HCT116 (cell line): ENCODE measurements at regions not wholly inside any gene's neighbourhood (a gene's known extent, or its start where the extent isn't known, plus 50 kb on each side); places are given as distances from the start of the nearest gene placed in this dataset.

ENCODE experiments used
- ATAC-seq: fragments of 200-7000 bp; cut with Tn5 transposase; 2 replicates; pipeline ENCODE4 v1.9.1; 2020; ENCODE audit warnings: mild to moderate bottlenecking, moderate library complexity
- BruUV-seq: library from RNA; stranded (reverse); fragments of 400-500 nt; replicated peaks from 2 replicates; lab custom pipeline; 2021; lab: Mats Ljungman, UMichigan
- CTCF ChIA-PET: fragments of 300-600 bp; sonication (Branson Sonifier 250); formaldehyde crosslinking; loops from one replicate; lab custom pipeline; 2021; ENCODE audit warnings: antibody characterized with exemption; lab: Charles Lee
- POLR2A ChIA-PET: fragments of 300-600, 350-600 bp; sonication (Branson Sonifier 250); formaldehyde crosslinking; loops from one replicate; lab custom pipeline; 2021; ENCODE audit warnings: antibody characterized with exemption; lab: Charles Lee
- RAD21 ChIA-PET, 2 experiments: fragments of 300-600 bp; sonication (Branson Sonifier 250); formaldehyde crosslinking; loops; one replicate each; lab custom pipeline; 2023; ENCODE audit warnings: low total read pairs in 2 of 2; ENCODE audit not compliant: uncharacterized antibody in 2 of 2, unreplicated experiment in 2 of 2, low non-redundant PET in 1 of 2; lab: Charles Lee
- DNase-seq: peaks from one replicate; pipeline ENCODE4 v3.0.0-alpha.2; 2010; ENCODE audit warnings: low read depth, low spot score
- H2AFZ ChIP-seq: fragments of 200-600 bp; shearing (Covaris generic), sonication (generic); 2 replicates; pipeline ENCODE4 v1.6.1; 2017; ENCODE audit warnings: low read depth, mixed run types, mixed read lengths, antibody characterized with exemption, low read length; ENCODE audit not compliant: poor library complexity, severe bottlenecking
- H3K27ac ChIP-seq: 2 replicates; pipeline ENCODE4 v1.5.1; 2012; ENCODE audit warnings: low read depth, low read length
- H3K27me3 ChIP-seq: fragments of 200-600 bp; sonication (generic); 2 replicates; pipeline ENCODE4 v1.6.1; 2016; ENCODE audit warnings: mixed run types, low read length, mixed read lengths; ENCODE audit not compliant: insufficient read depth
- H3K36me3 ChIP-seq, 2 experiments: fragments of 200-500 bp in 1 of 2; fragments of 200-600 bp in 1 of 2; sonication (Bioruptor generic) in 1 of 2; sonication (generic) in 1 of 2; 2 replicates each; pipeline versions ENCODE4 v1.5.1 to v1.6.1; 2014 to 2016; ENCODE audit warnings: low read length in 2 of 2, inconsistent platforms in 1 of 2, mixed read lengths in 1 of 2, mixed run types in 1 of 2; ENCODE audit not compliant: insufficient read depth in 2 of 2, control insufficient read depth in 1 of 2
- H3K4me1 ChIP-seq, 2 experiments: fragments of 200-600 bp in 1 of 2; sonication (generic) in 1 of 2; 2 replicates each; pipeline versions ENCODE4 v1.5.1 to v1.6.1; 2012 to 2017; ENCODE audit warnings: low read length in 2 of 2, inconsistent platforms in 1 of 2, mild to moderate bottlenecking in 1 of 2, mixed read lengths in 1 of 2, mixed run types in 1 of 2, moderate library complexity in 1 of 2; ENCODE audit not compliant: insufficient read depth in 2 of 2, control insufficient read depth in 1 of 2
- H3K4me2 ChIP-seq: fragments of 200-600 bp; sonication (generic); 2 replicates; pipeline ENCODE4 v1.6.1; 2017; ENCODE audit warnings: mixed run types, low read length, mixed read lengths
- H3K4me3 ChIP-seq, 2 experiments: fragments of 200-600 bp in 1 of 2; sonication (generic) in 1 of 2; replicated peaks in 1 of 2; 2 replicates each; pipeline ENCODE4 v1.5.1; 2011 to 2016; ENCODE audit warnings: low read length in 2 of 2, control low read depth in 1 of 2, low read depth in 1 of 2, mild to moderate bottlenecking in 1 of 2, mixed read lengths in 1 of 2, mixed run types in 1 of 2
- H3K79me2 ChIP-seq: fragments of 200-600 bp; sonication (generic); 2 replicates; pipeline ENCODE4 v1.6.1; 2017; ENCODE audit warnings: mild to moderate bottlenecking, mixed run types, low read length, moderate library complexity, mixed read lengths; ENCODE audit not compliant: insufficient read depth
- H3K9ac ChIP-seq: fragments of 200-600 bp; sonication (generic); 2 replicates; pipeline ENCODE4 v1.6.1; 2016; ENCODE audit warnings: low read length, mixed read lengths
- H3K9me2 ChIP-seq: fragments of 200-600 bp; sonication (generic), shearing (Covaris generic); 2 replicates; pipeline ENCODE4 v1.6.1; 2017; ENCODE audit warnings: mixed run types, mild to moderate bottlenecking, moderate library complexity; ENCODE audit not compliant: insufficient read depth
- H3K9me3 ChIP-seq, 2 experiments: fragments of 200-500 bp in 1 of 2; fragments of 200-600 bp in 1 of 2; sonication (Bioruptor generic) in 1 of 2; sonication (generic) in 1 of 2; 2 replicates each; pipeline ENCODE4 v1.6.1; 2014 to 2017; ENCODE audit warnings: low read length in 2 of 2, mixed read lengths in 2 of 2, inconsistent platforms in 1 of 2, low read depth in 1 of 2, mild to moderate bottlenecking in 1 of 2, mixed run types in 1 of 2, moderate library complexity in 1 of 2; ENCODE audit not compliant: control insufficient read depth in 1 of 2, insufficient read depth in 1 of 2
- H4K20me1 ChIP-seq: fragments of 200-600 bp; sonication (generic), shearing (Covaris generic); 2 replicates; pipeline ENCODE4 v1.6.1; 2017; ENCODE audit warnings: mixed run types, mild to moderate bottlenecking, moderate library complexity; ENCODE audit not compliant: insufficient read depth
- EGR1 ChIP-seq: IDR thresholded peaks from 2 replicates; pipeline ENCODE4 v1.6.1; 2012; ENCODE audit warnings: low read depth
- ELF1 ChIP-seq: IDR thresholded peaks from 2 replicates; pipeline ENCODE4 v1.6.1; 2012; ENCODE audit warnings: low read depth, borderline replicate concordance
- EZH2 ChIP-seq: fragments of 200-600 bp; sonication (generic); IDR thresholded peaks from 2 replicates; pipeline ENCODE4 v1.6.1; 2017; ENCODE audit warnings: antibody characterized with exemption, mixed run types
- POLR2A ChIP-seq: IDR thresholded peaks from 2 replicates; pipeline ENCODE4 v1.7.0; 2011; ENCODE audit warnings: borderline replicate concordance; ENCODE audit not compliant: insufficient read depth, insufficient read length; ENCODE audit errors: extremely low read depth
- POLR2AphosphoS5 ChIP-seq: IDR thresholded peaks from 2 replicates; pipeline ENCODE4 v1.6.1; 2011; ENCODE audit warnings: mild to moderate bottlenecking, low read depth, low read length, moderate library complexity
- RAD21 ChIP-seq: IDR thresholded peaks from 2 replicates; pipeline ENCODE4 v1.6.1; 2012; ENCODE audit warnings: low read depth, mild to moderate bottlenecking
- SP1 ChIP-seq: IDR thresholded peaks from 2 replicates; pipeline ENCODE4 v1.6.1; 2012; ENCODE audit warnings: low read depth
- SRF ChIP-seq: IDR thresholded peaks from 2 replicates; pipeline ENCODE4 v1.6.1; 2012; ENCODE audit warnings: low read depth
- TCF7L2 ChIP-seq: IDR thresholded peaks from 2 replicates; pipeline ENCODE4 v1.7.0; 2011; ENCODE audit warnings: borderline replicate concordance, inconsistent platforms; ENCODE audit not compliant: insufficient read depth, insufficient read length; ENCODE audit errors: extremely low read depth
- ZBTB33 ChIP-seq: IDR thresholded peaks from 2 replicates; pipeline ENCODE4 v1.6.1; 2011; ENCODE audit warnings: mild to moderate bottlenecking, low read length, moderate library complexity; ENCODE audit not compliant: insufficient replicate concordance; ENCODE audit errors: extremely low read depth
- ZNF274 ChIP-seq: fragments of 200-500 bp; sonication (Bioruptor generic); IDR thresholded peaks from 2 replicates; pipeline ENCODE4 v1.6.1; 2014; ENCODE audit warnings: mild to moderate bottlenecking, low read depth, low read length, inconsistent platforms
- intact Hi-C: fragments of 100-400 bp; cut with micrococcal nuclease; formaldehyde crosslinking; loops from 2 replicates; pipeline ENCODE4 v1.10.0; 2022
- TF ChIP-seq, protein P1 (sequence below): IDR thresholded peaks from 2 replicates; pipeline ENCODE4 v1.6.1; 2012

- ChIA-PET POLR2A (no interaction called here), CTCF (no interaction called here), RAD21 (no interaction called here)
- TF ChIP-seq, protein P1, sequence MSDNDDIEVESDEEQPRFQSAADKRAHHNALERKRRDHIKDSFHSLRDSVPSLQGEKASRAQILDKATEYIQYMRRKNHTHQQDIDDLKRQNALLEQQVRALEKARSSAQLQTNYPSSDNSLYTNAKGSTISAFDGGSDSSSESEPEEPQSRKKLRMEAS, result no peak
- TF ChIP-seq TCF7L2 (no peak), ZNF274 (no peak), RAD21 (no peak), EGR1 (no peak), POLR2A (no peak), SP1 (no peak), ZBTB33 (no peak), POLR2AphosphoS5 (no peak), EZH2 (no peak), SRF (no peak), ELF1 (no peak)
- Histone ChIP-seq H3K9me3 (no peaks in the 10 kb centered on the region), H3K27me3 (no peaks in the 10 kb centered on the region), H4K20me1 (no peaks in the 10 kb centered on the region), H3K4me3 (no peak overlapping the region), H3K36me3 (no peaks in the 10 kb centered on the region), H3K9ac (no peak overlapping the region), H3K9me2 (no peaks in the 10 kb centered on the region), H2AFZ (no peak overlapping the region), H3K4me2 (no peak overlapping the region), H3K27ac (no peak overlapping the region), H3K4me1 (no peaks in the 10 kb centered on the region), H3K79me2 (no peaks in the 10 kb centered on the region)
- no peak for ATAC-seq
- intact Hi-C loops, result no loop called here
- no peak for DNase-seq
- BruUV-seq, result no TSS peak
Measured at GRCh38 chr4:126616795-126617194, 1016.0 kb upstream of the INTU start.
